IMR-90 (cell line): ENCODE measurements at regions not wholly inside any gene's neighbourhood (a gene's known extent, or its start where the extent isn't known, plus 50 kb on each side); places are given as distances from the start of the nearest gene placed in this dataset.

ENCODE experiments used
- ATAC-seq: fragments of 200-7000 bp; cut with Tn5 transposase; 2 replicates; pipeline ENCODE4 v1.9.1; 2020; ENCODE audit warnings: low read depth, mild to moderate bottlenecking, moderate library complexity
- BruUV-seq: library from RNA; stranded (reverse); fragments of 400-500 nt; replicated peaks from 2 replicates; lab custom pipeline; 2021; lab: Mats Ljungman, UMichigan
- CTCF ChIA-PET: fragments of 300-600 bp; formaldehyde crosslinking; extraction: SDS; loops from one replicate; lab custom pipeline; 2021; ENCODE audit warnings: antibody characterized with exemption; lab: Yijun Ruan, JAX
- POLR2A ChIA-PET: fragments of 300-600 bp; sonication (Branson Sonifier 250); formaldehyde crosslinking; loops from one replicate; lab custom pipeline; 2022; ENCODE audit warnings: antibody characterized with exemption; ENCODE audit not compliant: unreplicated experiment; lab: Charles Lee
- DNase-seq: peaks from one replicate; pipeline ENCODE4 v3.0.0; 2013
- H2AFZ ChIP-seq: replicated peaks from 2 replicates; pipeline ENCODE3; 2013; ENCODE audit warnings: low read length, mild to moderate bottlenecking; ENCODE audit not compliant: poor library complexity
- H2AK5ac ChIP-seq: 2 replicates; pipeline ENCODE4 v1.6.1; 2013; ENCODE audit warnings: low read depth, low read length, inconsistent platforms
- H2AK9ac ChIP-seq: replicated peaks from 2 replicates; pipeline ENCODE3; 2013; ENCODE audit warnings: mild to moderate bottlenecking, low read depth, low read length, moderate library complexity; ENCODE audit not compliant: poor library complexity
- H2BK120ac ChIP-seq: 2 replicates; pipeline ENCODE4 v1.6.1; 2013; ENCODE audit warnings: low read depth, low read length, inconsistent platforms
- H2BK15ac ChIP-seq: 3 replicates; pipeline ENCODE4 v1.6.1; 2013; ENCODE audit warnings: low read depth, low read length, inconsistent platforms
- H2BK20ac ChIP-seq: 2 replicates; pipeline ENCODE4 v1.6.1; 2013; ENCODE audit warnings: low read depth, mild to moderate bottlenecking, inconsistent platforms, low read length, moderate library complexity
- H2BK5ac ChIP-seq: 2 replicates; pipeline ENCODE4 v1.6.1; 2013; ENCODE audit warnings: mild to moderate bottlenecking, low read depth, low read length, inconsistent platforms; ENCODE audit not compliant: poor library complexity, severe bottlenecking
- H3K14ac ChIP-seq: replicated peaks from 2 replicates; pipeline ENCODE4 v1.6.1; 2013; ENCODE audit warnings: low read depth, low read length, inconsistent platforms
- H3K18ac ChIP-seq: 2 replicates; pipeline ENCODE4 v1.6.1; 2013; ENCODE audit warnings: low read depth, low read length, control low read depth
- H3K23ac ChIP-seq: 2 replicates; pipeline ENCODE4 v1.6.1; 2013; ENCODE audit warnings: low read depth, low read length, inconsistent platforms
- H3K27ac ChIP-seq: 2 replicates; pipeline ENCODE4 v1.5.1; 2013; ENCODE audit warnings: mild to moderate bottlenecking, control low read depth, low read length; ENCODE audit not compliant: insufficient read depth
- H3K27me3 ChIP-seq: 2 replicates; pipeline ENCODE4 v1.6.1; 2013; ENCODE audit warnings: low read length; ENCODE audit not compliant: control insufficient read depth, insufficient read depth
- H3K36me3 ChIP-seq: 2 replicates; pipeline ENCODE4 v1.6.1; 2013; ENCODE audit warnings: low read length, mixed read lengths; ENCODE audit not compliant: control insufficient read depth, insufficient read depth
- H3K4ac ChIP-seq: 2 replicates; pipeline ENCODE4 v1.6.1; 2013; ENCODE audit warnings: low read depth, low read length, inconsistent platforms
- H3K4me1 ChIP-seq: 2 replicates; pipeline ENCODE4 v1.6.1; 2013; ENCODE audit warnings: low read length, mixed read lengths; ENCODE audit not compliant: control insufficient read depth, insufficient read depth
- H3K4me2 ChIP-seq: 2 replicates; pipeline ENCODE4 v1.6.1; 2013; ENCODE audit warnings: low read depth, mild to moderate bottlenecking, control low read depth, low read length, moderate library complexity
- H3K4me3 ChIP-seq: 2 replicates; pipeline ENCODE4 v1.5.1; 2013; ENCODE audit warnings: low read depth, mild to moderate bottlenecking, control low read depth, low read length, moderate library complexity; ENCODE audit not compliant: insufficient read depth
- H3K56ac ChIP-seq: 2 replicates; pipeline ENCODE4 v1.6.1; 2013; ENCODE audit warnings: low read length, inconsistent platforms; ENCODE audit not compliant: insufficient read depth; ENCODE audit errors: extremely low read depth
- H3K79me1 ChIP-seq, 2 experiments: 2 replicates each; pipeline ENCODE4 v1.6.1; 2013; ENCODE audit warnings: low read length in 2 of 2, inconsistent platforms in 1 of 2, low read depth in 1 of 2
- H3K9ac ChIP-seq: 2 replicates; pipeline ENCODE4 v1.6.1; 2013; ENCODE audit warnings: low read depth, low read length, control low read depth
- H3K9me1 ChIP-seq: 2 replicates; pipeline ENCODE4 v1.6.1; 2013; ENCODE audit warnings: low read length, inconsistent platforms; ENCODE audit not compliant: insufficient read depth
- H3K9me3 ChIP-seq: 2 replicates; pipeline ENCODE4 v1.6.1; 2013; ENCODE audit warnings: low read length; ENCODE audit not compliant: control insufficient read depth, insufficient read depth
- H4K20me1 ChIP-seq: 2 replicates; pipeline ENCODE4 v1.6.1; 2013; ENCODE audit warnings: low read length, inconsistent platforms; ENCODE audit not compliant: insufficient read depth
- H4K5ac ChIP-seq: 2 replicates; pipeline ENCODE4 v1.6.1; 2013; ENCODE audit warnings: mild to moderate bottlenecking, low read depth, low read length, control low read depth
- H4K8ac ChIP-seq, 2 experiments: 2 replicates each; pipeline ENCODE4 v1.6.1; 2013; ENCODE audit warnings: low read depth in 2 of 2, low read length in 2 of 2, control low read depth in 1 of 2, inconsistent platforms in 1 of 2
- H4K91ac ChIP-seq: 2 replicates; pipeline ENCODE4 v1.6.1; 2013; ENCODE audit warnings: low read depth, low read length, inconsistent platforms; ENCODE audit not compliant: insufficient read depth
- BHLHE40 ChIP-seq: fragments of 150-350 bp; IDR thresholded peaks from 2 replicates; pipeline ENCODE4 v1.6.1; 2016; ENCODE audit warnings: mild to moderate bottlenecking, low read depth, low read length
- CEBPB ChIP-seq: IDR thresholded peaks from 2 replicates; pipeline ENCODE4 v1.6.1; 2012; ENCODE audit warnings: low read depth, low read length, improper control_type of control experiment
- CHD1 ChIP-seq: IDR thresholded peaks from 2 replicates; pipeline ENCODE4 v1.6.1; 2012; ENCODE audit warnings: low read depth, low read length, improper control_type of control experiment
- ELK1 ChIP-seq: fragments of 150-350 bp; IDR thresholded peaks from 2 replicates; pipeline ENCODE4 v1.6.1; 2016; ENCODE audit warnings: low read depth, mild to moderate bottlenecking, low read length, moderate library complexity, borderline replicate concordance
- FOS ChIP-seq: fragments of 150-350 bp; IDR thresholded peaks from 2 replicates; pipeline ENCODE4 v1.6.1; 2016; ENCODE audit warnings: low read depth, low read length
- MAFK ChIP-seq: IDR thresholded peaks from 2 replicates; pipeline ENCODE4 v1.6.1; 2012; ENCODE audit warnings: low read depth, low read length, improper control_type of control experiment
- MAZ ChIP-seq: IDR thresholded peaks from 2 replicates; pipeline ENCODE4 v1.6.1; 2012; ENCODE audit warnings: low read depth, mild to moderate bottlenecking, low read length, improper control_type of control experiment, moderate library complexity, borderline replicate concordance
- MXI1 ChIP-seq: IDR thresholded peaks from 2 replicates; pipeline ENCODE4 v1.6.1; 2012; ENCODE audit warnings: low read depth, mild to moderate bottlenecking, low read length, moderate library complexity, borderline replicate concordance
- NFE2L2 ChIP-seq: fragments of 150-350 bp; IDR thresholded peaks from 2 replicates; pipeline ENCODE4 v1.6.1; 2016; ENCODE audit warnings: low read depth, mild to moderate bottlenecking, low read length
- POLR2A ChIP-seq: IDR thresholded peaks from 2 replicates; pipeline ENCODE4 v1.6.1; 2012; ENCODE audit warnings: mild to moderate bottlenecking, low read depth, low read length
- RAD21 ChIP-seq: IDR thresholded peaks from 2 replicates; pipeline ENCODE4 v1.6.1; 2012; ENCODE audit warnings: low read length, improper control_type of control experiment
- RCOR1 ChIP-seq: IDR thresholded peaks from 2 replicates; pipeline ENCODE4 v1.6.1; 2012; ENCODE audit warnings: mild to moderate bottlenecking, low read length, improper control_type of control experiment; ENCODE audit not compliant: insufficient replicate concordance
- RFX5 ChIP-seq: IDR thresholded peaks from 2 replicates; pipeline ENCODE4 v1.8.0; 2012; ENCODE audit warnings: low read depth, mild to moderate bottlenecking, low read length, moderate library complexity
- SMC3 ChIP-seq: fragments of 150-350 bp; IDR thresholded peaks from 2 replicates; pipeline ENCODE4 v1.6.1; 2016; ENCODE audit warnings: low read depth, mild to moderate bottlenecking, antibody characterized with exemption, low read length, moderate library complexity
- USF2 ChIP-seq: fragments of 150-350 bp; IDR thresholded peaks from 2 replicates; pipeline ENCODE4 v1.6.1; 2017; ENCODE audit warnings: mild to moderate bottlenecking, antibody characterized with exemption, low read length, low read depth
- WGBS, 2 experiments: methylation state at CpG; one replicate each; pipeline versions ENCODE4 v1.1.5 to v1.1.7; 2013; ENCODE audit warnings: missing lambda C conversion rate in 2 of 2; ENCODE audit not compliant: insufficient read length in 1 of 2; ENCODE audit errors: extremely low coverage in 2 of 2; 5-methylcytosine and 5-hydroxymethylcytosine counted together
- dilution Hi-C: fragments of 300-500 bp; cut with HindIII; formaldehyde crosslinking; loops from one replicate; pipeline ENCODE4 v1.14.3; 2018; ENCODE audit warnings: low sequenced_read_pairs; ENCODE audit not compliant: unreplicated experiment
- in situ Hi-C: fragments of 300-500 bp; cut with MboI; formaldehyde crosslinking; loops from 3 replicates; pipeline ENCODE4 v1.14.3; 2019; ENCODE audit warnings: low sequenced_read_pairs, inconsistent platforms, mixed read lengths
- intact Hi-C: fragments of 100-400 bp; cut with micrococcal nuclease; formaldehyde crosslinking; loops from 2 replicates; pipeline ENCODE4 v1.10.0; 2022
- TF ChIP-seq, protein P1 (sequence below): conservative IDR thresholded peaks from 2 replicates; pipeline ENCODE4 v1.5.1; 2012; ENCODE audit warnings: mild to moderate bottlenecking, low read depth, low read length, improper control_type of control experiment

DNA sequence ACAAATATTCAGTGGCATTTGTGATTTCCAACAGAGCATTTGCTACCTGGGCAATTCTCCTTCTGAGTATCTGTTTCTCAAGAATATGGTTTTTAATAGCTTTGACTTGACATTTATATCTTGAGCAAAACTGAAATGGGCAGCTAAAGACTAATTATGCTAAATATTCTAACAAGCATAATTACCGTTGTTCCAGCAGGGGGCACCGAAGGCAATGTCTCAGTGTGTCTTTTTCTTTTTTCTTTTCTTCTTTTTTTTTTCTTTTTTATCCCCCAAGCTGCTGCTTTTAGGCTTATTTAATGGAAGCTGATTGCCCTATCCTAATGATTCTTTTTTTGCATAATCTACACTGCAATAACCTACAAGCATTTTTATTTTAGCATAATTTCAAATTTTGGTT, 138.9 kb upstream of the NABP1 start:
- Histone ChIP-seq H3K9ac (no peak overlapping the region), H3K9me1 (no peaks in the 10 kb centered on the region), H3K23ac (no peak overlapping the region), H4K8ac (no peak overlapping the region), H3K4me1 (no peaks in the 10 kb centered on the region), H3K36me3 (no peaks in the 10 kb centered on the region), H2AFZ (no peak overlapping the region), H2AK5ac (no peak overlapping the region), H3K4ac (no peak overlapping the region), H3K56ac (no peak overlapping the region), H2BK15ac (no peak overlapping the region), H3K27ac (no peak overlapping the region), H3K18ac (no peak overlapping the region), H4K91ac (no peak overlapping the region), H3K9me3 (no peaks in the 10 kb centered on the region), H2BK20ac (no peak overlapping the region), H3K79me1 (no peaks in the 10 kb centered on the region), H2AK9ac (no peak overlapping the region), H2BK5ac (no peak overlapping the region), H4K20me1 (no peaks in the 10 kb centered on the region), H4K5ac (no peak overlapping the region), H2BK120ac (no peak overlapping the region), H3K14ac (no peak overlapping the region), H3K4me3 (no peak overlapping the region), H3K4me2 (no peak overlapping the region), H3K27me3 (peaks cover 12% of the 10 kb centered on the region)
- POLR2A ChIA-PET: interaction anchor here (0.6 kb wide), 1 partner anchor 15 kb away, joined by 3 read pairs; no protein-coding TSS in a partner anchor
- intact Hi-C loops (no loop called here), in situ Hi-C loops (no loop called here), dilution Hi-C loops (no loop called here)
- WGBS, 2 experiments: no CpG with 5 or more reads among the region's 2 CpGs
- CTCF ChIA-PET: interaction anchor here (0.5 to 1.5 kb wide), 16 partner anchors 9 to 964 kb away, joined by 3 to 9 read pairs (median 4); no protein-coding TSS in a partner anchor
- peak; percentile 47 for TF ChIP-seq RAD21
- TF ChIP-seq MAZ: no peak
- TF ChIP-seq RCOR1: no peak
- TF ChIP-seq, protein P1, sequence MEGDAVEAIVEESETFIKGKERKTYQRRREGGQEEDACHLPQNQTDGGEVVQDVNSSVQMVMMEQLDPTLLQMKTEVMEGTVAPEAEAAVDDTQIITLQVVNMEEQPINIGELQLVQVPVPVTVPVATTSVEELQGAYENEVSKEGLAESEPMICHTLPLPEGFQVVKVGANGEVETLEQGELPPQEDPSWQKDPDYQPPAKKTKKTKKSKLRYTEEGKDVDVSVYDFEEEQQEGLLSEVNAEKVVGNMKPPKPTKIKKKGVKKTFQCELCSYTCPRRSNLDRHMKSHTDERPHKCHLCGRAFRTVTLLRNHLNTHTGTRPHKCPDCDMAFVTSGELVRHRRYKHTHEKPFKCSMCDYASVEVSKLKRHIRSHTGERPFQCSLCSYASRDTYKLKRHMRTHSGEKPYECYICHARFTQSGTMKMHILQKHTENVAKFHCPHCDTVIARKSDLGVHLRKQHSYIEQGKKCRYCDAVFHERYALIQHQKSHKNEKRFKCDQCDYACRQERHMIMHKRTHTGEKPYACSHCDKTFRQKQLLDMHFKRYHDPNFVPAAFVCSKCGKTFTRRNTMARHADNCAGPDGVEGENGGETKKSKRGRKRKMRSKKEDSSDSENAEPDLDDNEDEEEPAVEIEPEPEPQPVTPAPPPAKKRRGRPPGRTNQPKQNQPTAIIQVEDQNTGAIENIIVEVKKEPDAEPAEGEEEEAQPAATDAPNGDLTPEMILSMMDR: peak; percentile 65
- TF ChIP-seq BHLHE40: no peak
- no peak for TF ChIP-seq RFX5
- no peak for TF ChIP-seq MXI1
- no peak for TF ChIP-seq MAFK
- TF ChIP-seq ELK1: no peak
- no peak for TF ChIP-seq CHD1
- no peak for TF ChIP-seq NFE2L2
- no peak for TF ChIP-seq USF2
- peak; percentile 35; the same call in 1 of the 2 replicates for TF ChIP-seq SMC3
- no peak for TF ChIP-seq POLR2A
- TF ChIP-seq CEBPB: no peak
- TF ChIP-seq FOS: no peak
- ATAC-seq (peak; percentile 54; the same call in 1 of the 2 replicates), DNase-seq (peak; percentile 40)
- BruUV-seq: no TSS peak
